Endodermal cell (in vitro differentiated cells): ENCODE measurements at regions not wholly inside any gene's neighbourhood (a gene's known extent, or its start where the extent isn't known, plus 50 kb on each side); places are given as distances from the start of the nearest gene placed in this dataset.

Experiments used
- DNase-seq: peaks from one replicate; pipeline ENCODE4 v3.0.0-alpha.2; 2017
- H3K27ac ChIP-seq: 2 replicates; pipeline ENCODE4 v1.5.1; 2013; ENCODE audit warnings: mild to moderate bottlenecking, low read depth, low read length, moderate library complexity
- H3K27me3 ChIP-seq: 2 replicates; pipeline ENCODE4 v1.6.1; 2013; ENCODE audit warnings: mild to moderate bottlenecking, low read length, moderate library complexity; ENCODE audit not compliant: insufficient read depth, control insufficient read depth, poor library complexity, severe bottlenecking
- H3K36me3 ChIP-seq: 2 replicates; pipeline ENCODE4 v1.7.0; 2013; ENCODE audit warnings: mild to moderate bottlenecking, low read length, moderate library complexity; ENCODE audit not compliant: control insufficient read depth, insufficient read depth
- H3K4me1 ChIP-seq: one replicate; pipeline ENCODE4 v1.7.0; 2013; ENCODE audit warnings: low read length; ENCODE audit not compliant: control insufficient read depth, insufficient read depth
- H3K4me3 ChIP-seq: 2 replicates; pipeline ENCODE4 v1.5.1; 2013; ENCODE audit warnings: mild to moderate bottlenecking, low read length, moderate library complexity
- H3K9ac ChIP-seq: 2 replicates; pipeline ENCODE4 v1.6.1; 2013; ENCODE audit warnings: mild to moderate bottlenecking, low read length, moderate library complexity; ENCODE audit not compliant: poor library complexity, severe bottlenecking; ENCODE audit errors: extremely low read depth
- H3K9me3 ChIP-seq: 2 replicates; pipeline ENCODE4 v1.6.1; 2013; ENCODE audit warnings: mild to moderate bottlenecking, low read length, moderate library complexity; ENCODE audit not compliant: control insufficient read depth
- H3K27ac Mint-ChIP-seq: 2 replicates; pipeline ENCODE4 v1.8.0; 2020; ENCODE audit warnings: mixed read lengths
- H3K27me3 Mint-ChIP-seq: 2 replicates; pipeline ENCODE4 v1.8.0; 2021; ENCODE audit warnings: mild to moderate bottlenecking, mixed read lengths; ENCODE audit not compliant: insufficient read depth
- H3K36me3 Mint-ChIP-seq: 2 replicates; pipeline ENCODE4 v1.8.0; 2020; ENCODE audit warnings: low read depth, mixed read lengths
- H3K4me1 Mint-ChIP-seq: 2 replicates; pipeline ENCODE4 v1.8.0; 2020; ENCODE audit warnings: mixed read lengths
- H3K4me3 Mint-ChIP-seq: 2 replicates; pipeline ENCODE4 v1.8.0; 2020; ENCODE audit warnings: mild to moderate bottlenecking, moderate library complexity, mixed read lengths
- H3K9me3 Mint-ChIP-seq: 2 replicates; pipeline ENCODE4 v1.8.0; 2020; ENCODE audit warnings: mild to moderate bottlenecking, mixed read lengths
- WGBS, 2 experiments: methylation state at CpG; one replicate each; pipeline versions ENCODE4 v1.1.5 to v1.1.7; 2013; ENCODE audit warnings: missing lambda C conversion rate in 2 of 2, mixed read lengths in 1 of 2; ENCODE audit not compliant: insufficient coverage in 1 of 2, insufficient read length in 1 of 2; 5-methylcytosine and 5-hydroxymethylcytosine counted together
- TF ChIP-seq, protein P1 (sequence below): fragments of 200-600 bp; sonication (generic); conservative IDR thresholded peaks from 2 replicates; pipeline ENCODE4 v1.5.0; 2021; ENCODE audit warnings: antibody characterized with exemption, mild to moderate bottlenecking

DNA sequence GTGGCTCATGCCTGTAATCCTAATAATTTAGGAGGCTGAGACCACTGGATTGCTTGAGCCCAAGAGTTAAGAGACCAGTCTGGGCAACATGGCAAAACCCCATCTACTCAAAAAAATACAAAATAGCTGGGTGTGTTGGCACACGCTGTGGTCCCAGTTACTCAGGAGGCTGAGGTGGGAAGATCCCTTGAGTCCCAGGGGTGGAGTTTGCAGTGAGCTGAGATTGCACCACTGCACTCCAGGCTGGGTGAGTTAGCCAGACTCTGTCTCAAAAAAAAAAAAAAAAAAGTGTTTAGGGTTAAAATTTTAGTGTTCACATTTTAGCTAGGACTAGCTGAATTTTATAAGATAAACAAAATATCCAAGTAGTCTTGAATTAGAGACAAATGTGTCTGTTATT lies 1340.1 kb upstream of the EPHA6 start:
- no peaks in the 10 kb centered on the region for H3K4me1 Mint-ChIP-seq
- H3K9me3 Mint-ChIP-seq, result no peaks in the 10 kb centered on the region
- WGBS, 2 experiments, result 93% methylated on average over 1 of the region's 1 CpG; no CpG with 5 or more reads in 1 of the 2 experiments
- TF ChIP-seq, protein P1, sequence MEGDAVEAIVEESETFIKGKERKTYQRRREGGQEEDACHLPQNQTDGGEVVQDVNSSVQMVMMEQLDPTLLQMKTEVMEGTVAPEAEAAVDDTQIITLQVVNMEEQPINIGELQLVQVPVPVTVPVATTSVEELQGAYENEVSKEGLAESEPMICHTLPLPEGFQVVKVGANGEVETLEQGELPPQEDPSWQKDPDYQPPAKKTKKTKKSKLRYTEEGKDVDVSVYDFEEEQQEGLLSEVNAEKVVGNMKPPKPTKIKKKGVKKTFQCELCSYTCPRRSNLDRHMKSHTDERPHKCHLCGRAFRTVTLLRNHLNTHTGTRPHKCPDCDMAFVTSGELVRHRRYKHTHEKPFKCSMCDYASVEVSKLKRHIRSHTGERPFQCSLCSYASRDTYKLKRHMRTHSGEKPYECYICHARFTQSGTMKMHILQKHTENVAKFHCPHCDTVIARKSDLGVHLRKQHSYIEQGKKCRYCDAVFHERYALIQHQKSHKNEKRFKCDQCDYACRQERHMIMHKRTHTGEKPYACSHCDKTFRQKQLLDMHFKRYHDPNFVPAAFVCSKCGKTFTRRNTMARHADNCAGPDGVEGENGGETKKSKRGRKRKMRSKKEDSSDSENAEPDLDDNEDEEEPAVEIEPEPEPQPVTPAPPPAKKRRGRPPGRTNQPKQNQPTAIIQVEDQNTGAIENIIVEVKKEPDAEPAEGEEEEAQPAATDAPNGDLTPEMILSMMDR, result no peak
- Histone ChIP-seq H3K4me3 (no peak overlapping the region), H3K27me3 (no peaks in the 10 kb centered on the region), H3K36me3 (no peaks in the 10 kb centered on the region), H3K27ac (no peak overlapping the region), H3K9ac (no peak overlapping the region), H3K4me1 (no peaks in the 10 kb centered on the region), H3K9me3 (no peaks in the 10 kb centered on the region)
- no peak for DNase-seq
- H3K27ac Mint-ChIP-seq, result no peak overlapping the region
- no peak overlapping the region for H3K4me3 Mint-ChIP-seq
- no peaks in the 10 kb centered on the region for H3K36me3 Mint-ChIP-seq
- H3K27me3 Mint-ChIP-seq, result no peaks in the 10 kb centered on the region

DNA sequence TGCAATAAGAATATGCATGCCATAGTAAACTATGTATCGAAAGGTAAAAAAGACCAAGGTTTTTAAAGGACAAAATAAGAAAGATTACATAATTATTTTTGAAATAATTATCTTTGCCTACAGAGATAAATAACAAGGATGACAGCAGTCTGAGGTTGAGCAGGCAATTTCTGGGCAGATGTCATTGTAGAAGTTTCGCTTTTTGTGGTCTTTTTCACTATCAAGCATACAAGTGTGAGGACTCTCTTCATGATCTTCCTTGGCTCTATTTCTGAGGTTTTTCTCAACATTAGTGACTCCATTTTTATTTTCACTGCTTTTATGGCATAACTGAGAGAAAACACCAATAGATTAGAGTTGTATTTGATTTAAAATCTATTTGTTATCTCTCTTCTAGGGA lies 1337.9 kb upstream of the EPHA6 start:
- no peak overlapping the region for H3K27ac Mint-ChIP-seq
- H3K36me3 Mint-ChIP-seq, result no peaks in the 10 kb centered on the region
- no peak overlapping the region for H3K9ac ChIP-seq
- H3K4me3 ChIP-seq, result no peak overlapping the region
- TF ChIP-seq, protein P1, result no peak
- no peaks in the 10 kb centered on the region for H3K4me1 Mint-ChIP-seq
- H3K27ac ChIP-seq, result no peak overlapping the region
- H3K27me3 ChIP-seq, result no peaks in the 10 kb centered on the region
- H3K4me1 ChIP-seq, result no peaks in the 10 kb centered on the region
- H3K9me3 Mint-ChIP-seq, result no peaks in the 10 kb centered on the region
- no peaks in the 10 kb centered on the region for H3K27me3 Mint-ChIP-seq
- 92% methylated on average over 1 of the region's 2 CpGs; no CpG with 5 or more reads in 1 of the 2 experiments for WGBS, 2 experiments
- H3K4me3 Mint-ChIP-seq, result no peak overlapping the region
- DNase-seq, result no peak
- H3K36me3 ChIP-seq, result no peaks in the 10 kb centered on the region
- H3K9me3 ChIP-seq, result no peaks in the 10 kb centered on the region

- WGBS, 2 experiments, result 83 to 92% methylated on average over 1 of the region's 1 CpG
- DNase-seq, result no peak
- H3K36me3 Mint-ChIP-seq, result no peaks in the 10 kb centered on the region
- Histone ChIP-seq H3K9me3 (no peaks in the 10 kb centered on the region), H3K4me3 (no peak overlapping the region), H3K27me3 (no peaks in the 10 kb centered on the region), H3K4me1 (no peaks in the 10 kb centered on the region), H3K9ac (no peak overlapping the region), H3K36me3 (no peaks in the 10 kb centered on the region), H3K27ac (no peak overlapping the region)
- no peak overlapping the region for H3K4me3 Mint-ChIP-seq
- TF ChIP-seq, protein P1, result no peak
- no peaks in the 10 kb centered on the region for H3K4me1 Mint-ChIP-seq
- H3K27me3 Mint-ChIP-seq, result no peaks in the 10 kb centered on the region
- no peak overlapping the region for H3K27ac Mint-ChIP-seq
- peaks cover 6% of the 10 kb centered on the region for H3K9me3 Mint-ChIP-seq
These were observed 1308.2 kb upstream of the EPHA6 start for GRCh38 chr3:95506174-95506573.
